IPS DF 19.7 (cell line): ENCODE measurements at regions not wholly inside any gene's neighbourhood (a gene's known extent, or its start where the extent isn't known, plus 50 kb on each side); places are given as distances from the start of the nearest gene placed in this dataset.
"Not testable (repeated sequence)": the region's sequence is repeated elsewhere in the genome, so short reads cannot be mapped to it uniquely, and the experiment has no call there.

Experiments used
- DNase-seq: peaks from one replicate; pipeline ENCODE4 v3.0.0-alpha.2; 2013; ENCODE audit warnings: low read depth, low spot score

DNA sequence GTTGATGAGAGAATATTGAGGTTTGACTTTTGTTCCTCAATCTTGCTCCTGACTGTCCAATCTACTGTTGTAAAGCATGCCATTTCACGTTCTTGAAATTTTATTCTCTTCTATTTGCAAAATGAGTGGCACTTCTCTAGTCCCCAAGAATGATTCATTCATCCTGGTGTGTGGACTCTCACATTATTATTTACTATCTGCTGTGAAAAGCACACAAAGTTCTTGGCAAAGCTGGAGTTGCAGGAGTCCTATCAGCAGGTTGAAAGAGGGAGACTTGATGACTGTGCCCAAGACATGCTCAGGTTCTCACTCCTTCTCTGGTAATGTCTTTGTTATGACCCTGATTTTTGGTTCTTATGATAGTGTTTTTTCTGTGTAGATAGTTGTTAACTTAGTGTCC is 382.6 kb downstream of the DMRTA1 start:
- DNase-seq = no peak

GRCh38 chr9:22838266-22838665 is 391.6 kb downstream of the DMRTA1 start:
- DNase-seq = no peak

DNA sequence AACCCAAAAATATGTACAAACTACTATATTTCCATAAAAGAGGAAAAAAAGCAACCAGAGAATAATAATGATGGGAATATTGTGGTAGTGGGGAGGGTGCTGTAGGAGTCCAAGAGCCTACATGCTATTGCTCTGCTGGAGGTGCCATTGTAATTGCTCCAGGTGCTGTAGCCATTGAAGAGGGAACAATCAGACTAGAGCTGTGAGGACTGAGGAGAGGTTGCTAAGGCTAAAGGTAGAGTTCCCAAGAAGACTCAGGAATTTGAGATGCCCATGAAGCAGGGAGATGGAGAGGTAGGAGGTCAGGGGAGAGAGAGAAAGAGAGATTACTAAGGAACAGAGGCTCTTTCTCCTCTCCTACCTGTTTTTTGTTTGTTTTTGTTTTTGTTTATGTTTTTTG is 394.0 kb downstream of the DMRTA1 start:
- no peak for DNase-seq

GRCh38 chr9:22845243-22845642 is 398.6 kb downstream of the DMRTA1 start:
- DNase-seq = not testable (repeated sequence)

DNA sequence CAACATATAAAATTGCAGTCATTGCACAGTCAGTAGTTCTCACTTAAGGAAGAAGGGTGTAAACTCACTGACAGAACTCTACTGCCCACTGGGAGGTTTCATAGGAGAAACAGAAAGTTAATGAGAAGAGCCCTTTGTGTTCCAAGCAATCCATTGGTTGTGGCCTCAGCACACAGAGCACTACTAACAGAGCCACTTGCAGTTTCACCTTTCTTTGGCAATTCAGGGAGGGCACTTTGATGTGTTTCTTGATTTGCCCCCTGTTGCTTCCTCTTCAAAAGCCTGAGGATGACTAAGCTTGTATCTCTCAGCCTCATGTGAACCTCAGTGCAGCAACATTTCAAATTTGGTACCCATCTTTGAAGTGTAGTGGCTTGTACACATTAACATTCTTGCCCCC is 409.4 kb downstream of the DMRTA1 start:
- no peak for DNase-seq

DNA sequence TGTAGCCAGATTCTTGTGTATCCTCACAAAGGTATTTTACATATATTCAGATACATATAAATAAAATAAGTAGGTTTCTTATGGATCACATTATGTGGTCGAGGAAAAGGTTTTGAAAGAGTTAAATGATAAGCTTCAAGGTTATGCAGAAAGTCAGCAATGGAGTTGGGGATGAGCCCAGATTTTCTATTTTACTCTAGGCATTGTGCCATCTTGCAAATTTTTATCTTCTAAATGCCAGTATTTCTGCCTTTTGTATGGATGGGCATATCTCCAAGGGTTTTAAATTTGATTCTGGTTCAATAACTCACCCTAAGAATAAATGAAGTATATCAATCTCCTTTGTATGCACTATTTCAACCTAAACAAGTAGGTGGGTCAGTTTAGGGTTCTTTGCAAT is 410.7 kb downstream of the DMRTA1 start:
- no peak for DNase-seq

GRCh38 chr9:22863106-22863505 is 416.5 kb downstream of the DMRTA1 start:
- no peak for DNase-seq

DNA sequence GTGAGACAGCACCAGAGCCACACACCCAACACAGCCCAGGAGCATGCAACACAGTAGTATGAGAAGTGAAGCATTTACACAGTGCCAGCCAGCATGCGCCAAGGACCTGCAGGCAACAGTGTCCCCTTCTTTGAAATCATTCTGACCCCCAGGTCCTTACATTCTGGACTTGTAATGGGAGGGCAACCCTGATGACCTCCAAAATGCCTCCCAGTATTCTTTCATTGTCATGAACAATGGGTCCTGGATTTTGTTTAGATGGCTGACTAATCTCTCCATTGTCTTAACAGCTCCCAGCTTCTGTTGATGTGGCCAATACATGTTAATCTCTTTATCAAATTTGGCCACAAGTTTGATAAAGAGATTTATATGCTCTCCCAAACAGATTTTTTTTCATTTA is 417.1 kb downstream of the DMRTA1 start:
- no peak for DNase-seq

- no peak for DNase-seq
Observed at GRCh38 chr9:22893196-22893843, 446.7 kb downstream of the DMRTA1 start.

GRCh38 chr9:22898591-22898990 is 452.0 kb downstream of the DMRTA1 start:
- no peak for DNase-seq

- no peak for DNase-seq
Observed at GRCh38 chr9:22911632-22912031, 465.0 kb downstream of the DMRTA1 start.

DNA sequence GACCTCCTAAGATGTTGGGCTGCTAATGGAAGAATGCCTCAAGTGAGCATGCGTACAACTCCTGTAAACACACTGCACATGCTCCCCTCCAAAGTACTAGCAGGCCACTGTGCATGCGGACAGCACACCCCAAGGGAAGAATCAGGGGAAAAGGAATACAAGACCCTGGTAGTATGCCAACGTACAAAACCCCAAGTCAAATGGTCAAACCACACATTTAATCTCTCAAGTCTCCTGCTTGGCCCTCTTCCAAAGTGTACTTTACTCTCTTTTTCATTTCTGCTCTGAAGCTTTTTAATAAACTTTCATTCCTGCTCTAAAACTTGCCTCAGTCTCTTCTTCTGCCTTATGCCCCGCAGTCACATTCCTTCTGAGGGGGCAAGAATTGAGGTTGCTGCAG is 466.4 kb downstream of the DMRTA1 start:
- DNase-seq = no peak

- DNase-seq = no peak
Observed at GRCh38 chr9:22913518-22913917, 466.9 kb downstream of the DMRTA1 start.

DNA sequence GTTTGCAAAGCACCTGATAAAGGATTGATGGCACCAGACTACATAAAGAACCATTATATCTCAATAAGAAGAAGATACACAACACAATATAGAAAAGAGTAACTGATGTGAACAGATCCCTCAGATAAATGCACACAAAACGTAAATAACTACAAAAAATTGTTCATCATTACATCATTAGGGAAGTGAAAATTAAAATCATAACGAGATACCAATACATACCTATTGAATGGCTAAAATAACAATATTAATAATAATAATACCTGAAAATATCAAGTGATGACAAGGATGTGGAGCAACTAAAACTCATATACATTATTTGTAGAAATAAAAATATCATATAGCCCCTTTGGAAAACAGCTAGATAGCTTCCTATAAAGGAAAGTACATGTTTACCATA is 469.5 kb downstream of the DMRTA1 start:
- no peak for DNase-seq

DNA sequence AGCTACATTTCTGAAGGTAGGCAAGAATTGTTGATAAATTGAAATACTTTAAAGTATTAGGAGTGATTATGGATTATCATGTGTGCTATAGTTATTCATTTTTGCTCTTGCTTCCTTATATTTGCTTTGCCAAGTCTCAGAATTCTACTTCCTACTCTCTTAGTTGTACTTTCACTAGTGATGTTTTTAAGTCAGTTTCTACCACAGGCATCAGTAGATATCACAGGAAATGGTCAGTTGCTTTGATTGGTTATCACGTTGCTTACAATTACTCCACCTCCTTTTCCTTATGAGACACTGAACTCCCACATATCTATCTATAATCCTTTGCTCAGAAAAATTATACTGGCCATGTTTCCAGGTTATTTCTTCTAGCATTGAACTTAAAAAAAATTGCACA is 472.8 kb downstream of the DMRTA1 start:
- DNase-seq = no peak

- DNase-seq = no peak
Observed at GRCh38 chr9:22921742-22922141, 475.1 kb downstream of the DMRTA1 start.

GRCh38 chr9:22922222-22922621 is 475.6 kb downstream of the DMRTA1 start:
- DNase-seq = no peak

GRCh38 chr9:22954550-22954949 is 507.9 kb downstream of the DMRTA1 start:
- DNase-seq = no peak

DNA sequence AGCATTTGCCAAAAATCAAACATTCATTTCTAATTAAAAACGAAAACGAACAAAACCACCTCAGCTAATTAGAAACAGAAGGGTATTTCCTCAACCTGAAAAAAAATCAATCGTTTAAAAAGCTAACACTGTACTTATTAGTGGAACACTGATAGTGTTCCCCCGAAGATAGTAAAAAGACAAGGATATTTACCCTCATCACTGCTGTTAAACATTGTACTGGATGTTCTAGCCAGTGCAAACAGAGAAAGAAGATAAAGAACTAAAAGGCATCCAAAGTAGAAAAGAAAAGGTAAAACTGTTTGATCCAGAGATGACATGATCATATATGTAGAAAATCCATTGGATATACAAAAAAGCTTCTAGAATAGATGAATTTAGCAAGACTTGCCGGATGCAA is 508.3 kb downstream of the DMRTA1 start:
- no peak for DNase-seq

DNA sequence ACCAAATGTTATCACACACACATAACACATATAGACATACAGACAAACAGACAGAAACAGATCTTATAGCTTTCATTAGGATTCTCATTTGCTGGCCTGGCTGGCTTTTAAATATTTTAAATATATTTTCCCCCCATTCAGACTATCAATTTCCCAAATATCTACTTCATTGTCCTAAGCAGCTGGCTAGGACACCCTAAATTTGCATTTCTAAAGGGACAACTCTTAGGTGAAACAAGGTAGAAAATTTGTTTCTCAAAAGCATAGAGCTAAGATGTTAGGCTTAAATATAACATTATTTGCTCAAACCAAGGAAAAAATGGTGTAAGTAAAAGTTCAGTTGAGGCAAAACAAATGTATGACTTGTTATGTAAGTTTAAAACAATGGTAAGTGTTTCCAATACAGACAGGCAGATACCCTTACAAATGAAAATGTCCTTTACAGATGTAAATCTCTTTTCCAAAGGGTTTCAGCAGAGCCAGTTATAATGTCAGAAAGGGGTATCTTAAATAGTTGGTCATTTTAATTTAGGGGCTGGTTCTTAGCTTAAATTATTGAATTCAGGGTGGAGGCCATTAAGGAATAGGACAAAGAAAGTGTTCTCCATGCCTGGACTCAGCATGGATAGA is 522.8 kb downstream of the DMRTA1 start:
- DNase-seq = no peak

- no peak for DNase-seq
Observed at GRCh38 chr9:22970434-22970975, 523.9 kb downstream of the DMRTA1 start.

DNA sequence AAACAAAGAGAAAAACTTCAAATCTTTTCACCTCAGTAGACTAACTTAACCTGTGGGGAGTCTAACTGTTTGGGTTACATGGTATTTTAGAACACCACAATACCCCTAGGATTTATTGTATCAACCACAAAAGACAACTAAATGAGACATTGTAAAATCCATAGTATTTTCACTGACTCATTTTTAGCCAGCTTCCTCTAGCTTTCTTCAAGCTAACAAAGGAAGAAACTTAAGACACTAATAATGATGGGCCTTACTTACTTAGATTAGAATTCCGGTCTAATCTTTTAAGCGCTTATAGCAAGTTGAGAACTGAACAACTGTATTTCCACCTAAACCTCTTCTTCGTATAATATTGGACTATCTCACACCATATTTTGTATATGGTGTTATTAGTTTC is 529.3 kb downstream of the DMRTA1 start:
- DNase-seq = no peak

DNA sequence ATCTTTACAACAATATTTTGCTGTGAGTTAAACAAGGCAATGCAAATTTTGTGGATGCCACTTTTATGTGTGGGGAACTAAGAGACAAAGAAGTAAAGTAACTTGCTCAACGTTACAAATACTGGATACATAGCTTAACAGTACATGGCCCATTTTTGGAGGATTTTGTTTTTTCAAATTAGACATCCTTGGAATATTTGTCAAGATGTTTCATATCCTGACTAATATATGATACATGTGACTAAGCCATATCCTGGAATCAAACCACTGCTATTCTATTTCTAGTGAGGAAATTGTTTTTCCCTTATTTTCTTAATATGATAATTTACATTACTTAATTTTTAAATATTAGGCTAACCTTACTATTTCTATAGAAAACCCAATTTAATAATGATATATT is 529.8 kb downstream of the DMRTA1 start:
- DNase-seq = no peak
